Activated naive CD4-positive, alpha-beta T cell treated with anti-CD3 and anti-CD28 coated beads for 36 hours (primary cell): ENCODE measurements at regions not wholly inside any gene's neighbourhood (a gene's known extent, or its start where the extent isn't known, plus 50 kb on each side); places are given as distances from the start of the nearest gene placed in this dataset.

Source experiments
- CTCF ChIA-PET: fragments of 350-600 bp; sonication (Branson Sonifier 250); formaldehyde crosslinking; loops from one replicate; lab custom pipeline; 2021; ENCODE audit warnings: antibody characterized with exemption; lab: Charles Lee
- DNase-seq: peaks from one replicate; pipeline ENCODE4 v3.0.0-alpha.2; 2020
- H3K27ac Mint-ChIP-seq: one replicate; pipeline ENCODE4 v1.8.0; 2021; ENCODE audit warnings: mild to moderate bottlenecking, mixed read lengths
- H3K27me3 Mint-ChIP-seq: one replicate; pipeline ENCODE4 v1.8.0; 2021; ENCODE audit warnings: low read depth, mixed read lengths
- H3K36me3 Mint-ChIP-seq: one replicate; pipeline ENCODE4 v1.8.0; 2021; ENCODE audit warnings: low read depth, mixed read lengths
- H3K4me1 Mint-ChIP-seq: one replicate; pipeline ENCODE4 v1.8.0; 2021; ENCODE audit warnings: low read depth, mixed read lengths
- H3K4me3 Mint-ChIP-seq: one replicate; pipeline ENCODE4 v1.8.0; 2021; ENCODE audit warnings: mild to moderate bottlenecking, moderate library complexity, mixed read lengths
- H3K9me3 Mint-ChIP-seq: one replicate; pipeline ENCODE4 v1.8.0; 2021; ENCODE audit warnings: mixed read lengths
- intact Hi-C: fragments of 100-400 bp; cut with micrococcal nuclease; formaldehyde crosslinking; loops from one replicate; pipeline ENCODE4 v1.15.1; 2023

GRCh38 chr12:115341442-115341841, 657.5 kb upstream of the TBX3 start:
- Mint-ChIP-seq H3K36me3 (no peaks in the 10 kb centered on the region), H3K27ac (no peak overlapping the region), H3K9me3 (peaks cover 14% of the 10 kb centered on the region), H3K4me3 (no peak overlapping the region), H3K27me3 (no peaks in the 10 kb centered on the region), H3K4me1 (no peaks in the 10 kb centered on the region)
- CTCF ChIA-PET = no interaction called here
- DNase-seq = peak; percentile 6
- intact Hi-C loops = no loop called here

- DNase-seq = no peak
- Mint-ChIP-seq H3K4me1 (no peaks in the 10 kb centered on the region), H3K9me3 (peaks cover 10% of the 10 kb centered on the region), H3K27me3 (peaks cover 3% of the 10 kb centered on the region), H3K27ac (no peak overlapping the region), H3K4me3 (no peak overlapping the region), H3K36me3 (no peaks in the 10 kb centered on the region)
- CTCF ChIA-PET = no interaction called here
- intact Hi-C loops = no loop called here
Observed at GRCh38 chr12:115338566-115339294, 654.8 kb upstream of the TBX3 start.

GRCh38 chr12:115337693-115338543, 653.9 kb upstream of the TBX3 start:
- Mint-ChIP-seq H3K36me3 (no peaks in the 10 kb centered on the region), H3K9me3 (peaks cover 10% of the 10 kb centered on the region), H3K4me3 (no peak overlapping the region), H3K4me1 (no peaks in the 10 kb centered on the region), H3K27ac (no peak overlapping the region), H3K27me3 (peaks cover 3% of the 10 kb centered on the region)
- intact Hi-C loops = no loop called here
- DNase-seq = no peak
- CTCF ChIA-PET = no interaction called here

- intact Hi-C loops = no loop called here
- H3K4me1 Mint-ChIP-seq = no peaks in the 10 kb centered on the region
Observed at GRCh38 chr12:115336506-115336905, 652.5 kb upstream of the TBX3 start.

GRCh38 chr12:115335594-115335993, 651.6 kb upstream of the TBX3 start:
- no peaks in the 10 kb centered on the region for H3K4me1 Mint-ChIP-seq
- H3K4me3 Mint-ChIP-seq = no peak overlapping the region
- H3K36me3 Mint-ChIP-seq = no peaks in the 10 kb centered on the region
- H3K27ac Mint-ChIP-seq = no peak overlapping the region
- H3K27me3 Mint-ChIP-seq = peaks cover 3% of the 10 kb centered on the region
- intact Hi-C loops = no loop called here
- peaks cover 4% of the 10 kb centered on the region for H3K9me3 Mint-ChIP-seq
- no peak for DNase-seq
- CTCF ChIA-PET = no interaction called here

More at GRCh38 chr12:115336506-115336905, 652.5 kb upstream of the TBX3 start:
- no peak overlapping the region for H3K4me3 Mint-ChIP-seq
- peaks cover 9% of the 10 kb centered on the region for H3K9me3 Mint-ChIP-seq
- no peaks in the 10 kb centered on the region for H3K36me3 Mint-ChIP-seq
- CTCF ChIA-PET = no interaction called here
- no peak overlapping the region for H3K27ac Mint-ChIP-seq
- peaks cover 3% of the 10 kb centered on the region for H3K27me3 Mint-ChIP-seq
- DNase-seq = no peak

GRCh38 chr12:115335048-115335447, 651.1 kb upstream of the TBX3 start:
- H3K27ac Mint-ChIP-seq = no peak overlapping the region
- no peak overlapping the region for H3K4me3 Mint-ChIP-seq
- H3K27me3 Mint-ChIP-seq = peaks cover 3% of the 10 kb centered on the region
- peaks cover 6% of the 10 kb centered on the region for H3K9me3 Mint-ChIP-seq
- H3K36me3 Mint-ChIP-seq = no peaks in the 10 kb centered on the region
- DNase-seq = no peak
- intact Hi-C loops = no loop called here
- no peaks in the 10 kb centered on the region for H3K4me1 Mint-ChIP-seq
- CTCF ChIA-PET = no interaction called here

GRCh38 chr12:115332945-115333344, 649.0 kb upstream of the TBX3 start:
- CTCF ChIA-PET = interaction anchor here (0.5 kb wide), 1 partner anchor 123 kb away, joined by 4 read pairs; no protein-coding TSS in a partner anchor

GRCh38 chr12:115325858-115326257, 641.9 kb upstream of the TBX3 start:
- CTCF ChIA-PET = no interaction called here
- no peaks in the 10 kb centered on the region for H3K4me1 Mint-ChIP-seq

More at GRCh38 chr12:115332945-115333344, 649.0 kb upstream of the TBX3 start:
- no peaks in the 10 kb centered on the region for H3K36me3 Mint-ChIP-seq
- no peak overlapping the region for H3K27ac Mint-ChIP-seq
- no peaks in the 10 kb centered on the region for H3K4me1 Mint-ChIP-seq
- no peak overlapping the region for H3K4me3 Mint-ChIP-seq
- peaks cover 3% of the 10 kb centered on the region for H3K27me3 Mint-ChIP-seq
- intact Hi-C loops = no loop called here
- no peak for DNase-seq
- H3K9me3 Mint-ChIP-seq = peaks cover 5% of the 10 kb centered on the region

GRCh38 chr12:115324949-115325593, 641.1 kb upstream of the TBX3 start:
- intact Hi-C loops = no loop called here
- Mint-ChIP-seq H3K27ac (no peak overlapping the region), H3K9me3 (peaks cover 3% of the 10 kb centered on the region), H3K4me1 (no peaks in the 10 kb centered on the region), H3K36me3 (no peaks in the 10 kb centered on the region), H3K27me3 (no peaks in the 10 kb centered on the region), H3K4me3 (no peak overlapping the region)
- DNase-seq = no peak
- CTCF ChIA-PET = no interaction called here

More at GRCh38 chr12:115325858-115326257, 641.9 kb upstream of the TBX3 start:
- no peaks in the 10 kb centered on the region for H3K27me3 Mint-ChIP-seq
- no peak for DNase-seq
- peaks cover 6% of the 10 kb centered on the region for H3K9me3 Mint-ChIP-seq
- H3K36me3 Mint-ChIP-seq = no peaks in the 10 kb centered on the region
- intact Hi-C loops = no loop called here
- H3K4me3 Mint-ChIP-seq = no peak overlapping the region
- no peak overlapping the region for H3K27ac Mint-ChIP-seq

GRCh38 chr12:115323223-115323905, 639.4 kb upstream of the TBX3 start:
- Mint-ChIP-seq H3K4me3 (no peak overlapping the region), H3K36me3 (no peaks in the 10 kb centered on the region), H3K4me1 (no peaks in the 10 kb centered on the region), H3K27ac (no peak overlapping the region), H3K27me3 (no peaks in the 10 kb centered on the region), H3K9me3 (peaks cover 3% of the 10 kb centered on the region)
- DNase-seq = no peak
- CTCF ChIA-PET = no interaction called here
- intact Hi-C loops = no loop called here

GRCh38 chr12:115322275-115322674, 638.3 kb upstream of the TBX3 start:
- H3K27me3 Mint-ChIP-seq = no peaks in the 10 kb centered on the region

GRCh38 chr12:115320967-115321366, 637.0 kb upstream of the TBX3 start:
- H3K27ac Mint-ChIP-seq = no peak overlapping the region
- intact Hi-C loops = no loop called here
- CTCF ChIA-PET = no interaction called here

More at GRCh38 chr12:115322275-115322674, 638.3 kb upstream of the TBX3 start:
- Mint-ChIP-seq H3K4me1 (no peaks in the 10 kb centered on the region), H3K9me3 (peaks cover 3% of the 10 kb centered on the region), H3K36me3 (no peaks in the 10 kb centered on the region), H3K27ac (no peak overlapping the region), H3K4me3 (no peak overlapping the region)
- DNase-seq = no peak
- CTCF ChIA-PET = no interaction called here
- intact Hi-C loops = no loop called here

More at GRCh38 chr12:115320967-115321366, 637.0 kb upstream of the TBX3 start:
- H3K27me3 Mint-ChIP-seq = no peaks in the 10 kb centered on the region
- no peaks in the 10 kb centered on the region for H3K36me3 Mint-ChIP-seq
- no peak for DNase-seq
- no peaks in the 10 kb centered on the region for H3K4me1 Mint-ChIP-seq
- no peak overlapping the region for H3K4me3 Mint-ChIP-seq
- peaks cover 5% of the 10 kb centered on the region for H3K9me3 Mint-ChIP-seq
